Lower leg skin (tissue), 4 donors: ENCODE measurements at regions not wholly inside any gene's neighbourhood (a gene's known extent, or its start where the extent isn't known, plus 50 kb on each side); places are given as distances from the start of the nearest gene placed in this dataset.

Source experiments
- DNase-seq, 2 donors: peaks; one replicate each; pipeline ENCODE4 v3.0.0-alpha.2; 2019; ENCODE audit warnings: low spot score in 2 of 2
- H3K4me3 ChIP-seq: fragments of 200-600 bp; sonication (generic); 2 replicates; pipeline ENCODE4 v1.5.1; 2017; ENCODE audit warnings: mild to moderate bottlenecking, low read depth; ENCODE audit not compliant: poor library complexity, severe bottlenecking
- CTCF ChIP-seq, 3 donors: fragments of 450-650 bp; IDR thresholded peaks; one replicate each; pipeline ENCODE4 v1.5.1; 2016; ENCODE audit warnings: antibody characterized with exemption in 3 of 3, mild to moderate bottlenecking in 3 of 3, moderate library complexity in 2 of 3
- POLR2A ChIP-seq, 2 donors: fragments of 450-650 bp; IDR thresholded peaks; one replicate each; pipeline ENCODE4 v1.6.1; 2016 to 2017; ENCODE audit warnings: antibody characterized with exemption in 2 of 2, mild to moderate bottlenecking in 1 of 2, moderate library complexity in 1 of 2
- WGBS, 2 donors: methylation state at CpG; one replicate each; pipeline ENCODE4 v1.1.5; 2018; 5-methylcytosine and 5-hydroxymethylcytosine counted together
- intact Hi-C: fragments of 100-400 bp; cut with DNase I; formaldehyde crosslinking; loops from one replicate; pipeline ENCODE4 v1.15.0; 2023; ENCODE audit warnings: low total_unique reads

GRCh38 chr12:127429551-127430285, 837.3 kb upstream of the TMEM132C start:
- intact Hi-C loops, result no loop called here
- WGBS, 2 donors, result 53 to 56% methylated on average over 9 of the region's 9 CpGs
- TF ChIP-seq CTCF (IDR thresholded peaks at IDR 0.05) (no peak), POLR2A (IDR thresholded peaks at IDR 0.05) (no peak)
- DNase-seq, result no peak
- H3K4me3 ChIP-seq, result no peak overlapping the region

GRCh38 chr12:127430401-127430800, 836.6 kb upstream of the TMEM132C start:
- no peak for DNase-seq
- TF ChIP-seq POLR2A (IDR thresholded peaks at IDR 0.05), result no peak
- TF ChIP-seq CTCF (IDR thresholded peaks at IDR 0.05), result no peak
- WGBS, 2 donors, result 78 to 81% methylated on average over 9 of the region's 9 CpGs

GRCh38 chr12:127431177-127431576, 835.8 kb upstream of the TMEM132C start:
- no peak for DNase-seq
- no peak for TF ChIP-seq CTCF (IDR thresholded peaks at IDR 0.05)
- TF ChIP-seq POLR2A (IDR thresholded peaks at IDR 0.05), result no peak
- no peak overlapping the region for H3K4me3 ChIP-seq
- intact Hi-C loops, result no loop called here
- WGBS, 2 donors, result 84 to 97% methylated on average over 6 of the region's 6 CpGs

More at GRCh38 chr12:127430401-127430800, 836.6 kb upstream of the TMEM132C start:
- intact Hi-C loops, result no loop called here
- no peak overlapping the region for H3K4me3 ChIP-seq

GRCh38 chr12:127431594-127431993, 835.4 kb upstream of the TMEM132C start:
- no peak overlapping the region for H3K4me3 ChIP-seq
- no peak for DNase-seq
- TF ChIP-seq CTCF (IDR thresholded peaks at IDR 0.05) (no peak), POLR2A (IDR thresholded peaks at IDR 0.05) (no peak)
- 57 to 65% methylated on average over 5 of the region's 5 CpGs for WGBS, 2 donors
- intact Hi-C loops, result no loop called here

GRCh38 chr12:127435439-127435838, 831.5 kb upstream of the TMEM132C start:
- no peak overlapping the region for H3K4me3 ChIP-seq
- no peak for DNase-seq
- 94 to 99% methylated on average over 3 of the region's 3 CpGs for WGBS, 2 donors
- TF ChIP-seq POLR2A (IDR thresholded peaks at IDR 0.05) (no peak), CTCF (IDR thresholded peaks at IDR 0.05) (no peak)
- intact Hi-C loops, result no loop called here
